Cardiac fibroblast (primary cell): ENCODE measurements at regions not wholly inside any gene's neighbourhood (a gene's known extent, or its start where the extent isn't known, plus 50 kb on each side); places are given as distances from the start of the nearest gene placed in this dataset.

Experiments used
- DNase-seq, 2 donors: peaks; one replicate each; pipeline versions ENCODE4 v3.0.0 to v3.0.0-alpha.2; 2010; ENCODE audit warnings: low read depth in 2 of 2
- H3K4me3 ChIP-seq, 2 donors: replicated peaks in 1 of 2; 1 replicate in 1 of 2; 2 replicates in 1 of 2; pipeline ENCODE4 v1.5.1; 2011; ENCODE audit warnings: low read depth in 2 of 2, low read length in 2 of 2, mild to moderate bottlenecking in 2 of 2, moderate library complexity in 1 of 2
- TF ChIP-seq, protein P1 (sequence below): IDR thresholded peaks from one replicate; pipeline ENCODE4 v1.5.1; 2011; ENCODE audit warnings: low read depth, mild to moderate bottlenecking, low read length, inconsistent platforms

DNA sequence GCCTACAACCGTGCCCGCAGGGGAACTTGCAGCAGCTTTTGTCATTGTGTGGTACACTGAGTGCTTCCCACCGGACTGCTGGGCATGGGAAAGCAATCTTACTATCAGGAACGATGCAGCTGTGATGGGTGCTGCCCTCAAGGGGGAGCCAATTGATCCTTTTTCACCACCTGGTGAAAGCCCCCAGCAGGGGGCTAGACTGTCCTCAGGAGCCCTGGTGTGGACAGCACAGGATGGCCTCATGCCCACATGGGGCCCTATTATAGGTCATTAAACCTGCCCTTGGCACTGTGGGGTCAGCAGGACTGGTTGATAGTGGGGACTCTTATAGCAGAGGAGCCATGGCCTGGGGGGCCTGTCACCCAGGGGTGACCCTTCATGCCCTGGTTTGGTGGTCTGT lies 172.2 kb downstream of the GLI2 start:
- TF ChIP-seq, protein P1, sequence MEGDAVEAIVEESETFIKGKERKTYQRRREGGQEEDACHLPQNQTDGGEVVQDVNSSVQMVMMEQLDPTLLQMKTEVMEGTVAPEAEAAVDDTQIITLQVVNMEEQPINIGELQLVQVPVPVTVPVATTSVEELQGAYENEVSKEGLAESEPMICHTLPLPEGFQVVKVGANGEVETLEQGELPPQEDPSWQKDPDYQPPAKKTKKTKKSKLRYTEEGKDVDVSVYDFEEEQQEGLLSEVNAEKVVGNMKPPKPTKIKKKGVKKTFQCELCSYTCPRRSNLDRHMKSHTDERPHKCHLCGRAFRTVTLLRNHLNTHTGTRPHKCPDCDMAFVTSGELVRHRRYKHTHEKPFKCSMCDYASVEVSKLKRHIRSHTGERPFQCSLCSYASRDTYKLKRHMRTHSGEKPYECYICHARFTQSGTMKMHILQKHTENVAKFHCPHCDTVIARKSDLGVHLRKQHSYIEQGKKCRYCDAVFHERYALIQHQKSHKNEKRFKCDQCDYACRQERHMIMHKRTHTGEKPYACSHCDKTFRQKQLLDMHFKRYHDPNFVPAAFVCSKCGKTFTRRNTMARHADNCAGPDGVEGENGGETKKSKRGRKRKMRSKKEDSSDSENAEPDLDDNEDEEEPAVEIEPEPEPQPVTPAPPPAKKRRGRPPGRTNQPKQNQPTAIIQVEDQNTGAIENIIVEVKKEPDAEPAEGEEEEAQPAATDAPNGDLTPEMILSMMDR, result peak; percentile 9
- no peak overlapping the region for H3K4me3 ChIP-seq
- DNase-seq, result no peak

- DNase-seq, result no peak
- TF ChIP-seq, protein P1, result no peak
- no peak overlapping the region for H3K4me3 ChIP-seq
Observed at GRCh38 chr2:120908314-120908975, 172.8 kb downstream of the GLI2 start.

DNA sequence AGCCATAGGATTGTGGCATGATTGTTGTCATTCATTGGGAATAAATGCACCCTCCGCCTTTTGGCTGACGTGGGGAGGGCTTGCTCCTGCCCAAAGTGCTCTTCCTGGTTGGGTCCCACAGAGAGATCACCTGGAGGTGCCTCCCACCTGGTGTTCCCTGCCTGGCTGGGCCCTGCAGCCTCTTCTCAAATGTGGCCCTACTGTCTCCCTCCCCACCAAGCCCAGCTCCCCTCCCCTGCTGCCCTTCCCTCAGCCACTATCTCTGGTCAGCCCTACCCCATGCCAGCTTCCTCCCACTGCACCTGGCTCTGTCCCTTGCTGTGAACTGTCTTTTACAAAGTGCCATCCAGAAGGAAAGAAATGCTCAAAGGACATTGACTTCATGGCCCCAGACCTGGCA lies 173.4 kb downstream of the GLI2 start:
- DNase-seq, result no peak
- TF ChIP-seq, protein P1, result no peak
- H3K4me3 ChIP-seq, result no peak overlapping the region

GRCh38 chr2:120910164-120910563 lies 174.5 kb downstream of the GLI2 start:
- TF ChIP-seq, protein P1, result no peak
- no peak overlapping the region for H3K4me3 ChIP-seq
- DNase-seq, result no peak

GRCh38 chr2:120910956-120911951 lies 175.6 kb downstream of the GLI2 start:
- no peak overlapping the region for H3K4me3 ChIP-seq
- peak; percentile 50 to 52 for DNase-seq
- TF ChIP-seq, protein P1, result no peak

DNA sequence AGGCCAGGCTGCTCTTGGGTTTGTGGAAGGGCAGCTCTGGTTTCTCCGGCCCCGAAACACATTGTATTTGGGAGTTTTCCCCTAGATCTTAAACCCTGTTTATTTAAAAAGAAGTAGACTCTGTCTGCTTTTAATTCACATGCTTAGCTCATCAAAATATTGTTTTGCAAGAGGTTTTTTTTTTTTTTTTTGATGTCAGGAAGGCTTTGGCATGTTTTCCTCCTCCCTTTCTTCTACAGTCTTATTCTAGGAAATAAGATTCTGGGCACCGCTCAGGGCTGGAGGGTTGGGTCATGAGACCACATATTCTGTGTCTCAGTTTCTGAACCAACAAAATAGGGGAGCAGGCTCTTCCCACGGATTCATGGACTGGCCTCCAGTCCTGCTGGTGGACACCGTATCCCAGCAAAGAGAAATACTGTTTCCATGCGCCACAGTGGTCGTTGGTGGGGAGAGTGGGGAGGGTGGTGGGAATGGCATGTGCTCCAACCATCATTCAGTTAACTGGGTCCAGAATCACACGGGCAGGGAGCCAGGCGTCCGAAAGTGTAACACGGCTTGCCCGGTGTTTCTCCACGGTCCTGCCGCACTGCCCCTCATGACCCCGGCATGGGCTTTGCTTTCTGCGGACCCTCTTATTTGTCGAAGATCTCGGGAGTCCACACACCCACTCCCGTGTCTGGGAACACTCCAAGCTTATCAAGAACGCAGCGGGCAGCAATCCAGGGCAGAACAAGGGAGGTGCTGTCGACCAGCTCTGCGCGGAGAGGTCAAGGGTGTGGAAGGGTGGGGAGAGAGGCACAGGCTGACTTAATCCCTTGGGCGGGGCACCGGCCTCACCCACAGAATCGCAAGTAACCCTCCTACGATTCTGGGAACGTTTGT lies 176.7 kb downstream of the GLI2 start:
- DNase-seq, result peak; percentile 48 to 90
- H3K4me3 ChIP-seq, result no peak overlapping the region
- TF ChIP-seq, protein P1, result no peak
